ENCODE measurements at regions not wholly inside any gene's neighbourhood (a gene's known extent, or its start where the extent isn't known, plus 50 kb on each side); places are given as distances from the start of the nearest gene placed in this dataset.

DNA sequence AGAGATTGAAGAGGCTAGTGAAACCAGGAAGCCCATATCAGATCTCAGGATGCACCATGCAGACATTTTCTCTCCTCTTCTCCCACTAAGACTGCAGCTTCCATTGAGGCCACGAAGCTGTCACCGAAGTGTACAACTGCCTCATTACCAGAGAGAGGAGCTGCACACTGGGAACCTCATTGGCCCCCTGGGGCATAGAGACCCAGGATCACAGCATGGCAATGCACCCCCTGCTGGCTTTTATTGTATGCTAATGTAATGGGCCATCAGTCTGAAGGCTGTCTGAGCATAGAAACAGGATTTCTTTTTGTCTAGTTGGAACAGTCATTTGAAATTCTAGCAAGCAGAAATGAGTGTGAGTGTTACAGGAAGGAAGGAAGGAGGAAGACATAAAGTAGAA lies 861.6 kb upstream of the CELF4 start:
- DNase-seq (ENCODE audit: low read depth in 2 of 3, low spot score in 2 of 3): peak in 1 of 3 donors; percentile 19

DNA sequence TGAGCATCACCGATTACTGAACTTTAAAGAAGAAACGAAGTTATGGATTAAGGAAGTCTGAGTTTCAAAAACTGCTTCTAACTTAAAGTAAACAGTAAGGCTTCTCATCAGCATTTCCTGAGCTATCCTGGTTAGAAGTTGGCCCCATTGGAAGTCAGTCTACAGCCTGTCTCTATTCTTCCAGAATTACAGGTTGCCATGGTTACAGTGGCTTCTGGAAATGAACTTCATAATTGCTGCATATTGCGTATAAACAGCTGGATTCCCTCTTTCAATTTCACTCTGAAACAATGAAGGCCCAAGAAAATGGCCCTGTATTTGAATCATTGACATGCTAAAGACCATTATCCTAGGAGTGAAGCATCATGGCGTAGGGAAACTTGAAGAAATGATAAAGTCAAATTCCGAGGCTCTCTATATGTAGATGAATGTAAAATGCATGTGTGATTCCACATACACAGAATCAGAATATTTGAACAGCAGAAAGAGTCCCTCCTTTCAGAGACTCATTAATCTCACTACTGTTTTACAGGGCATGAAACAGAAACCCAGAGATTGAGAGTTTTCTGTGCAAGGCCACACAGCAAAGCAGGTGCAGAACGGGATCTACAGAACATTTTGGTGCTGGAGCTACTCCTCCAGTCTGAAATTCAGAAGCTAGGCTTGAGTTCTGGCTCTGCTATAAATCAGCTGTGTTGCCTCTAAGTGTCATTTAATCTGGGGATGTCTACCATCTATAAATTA lies 856.4 kb upstream of the CELF4 start:
- no peak for DNase-seq (ENCODE audit: low read depth in 2 of 3, low spot score in 2 of 3)

- DNase-seq (ENCODE audit: low read depth in 2 of 3, low spot score in 2 of 3): no peak
Measured at GRCh38 chr18:38421021-38421420, 855.4 kb upstream of the CELF4 start.

DNA sequence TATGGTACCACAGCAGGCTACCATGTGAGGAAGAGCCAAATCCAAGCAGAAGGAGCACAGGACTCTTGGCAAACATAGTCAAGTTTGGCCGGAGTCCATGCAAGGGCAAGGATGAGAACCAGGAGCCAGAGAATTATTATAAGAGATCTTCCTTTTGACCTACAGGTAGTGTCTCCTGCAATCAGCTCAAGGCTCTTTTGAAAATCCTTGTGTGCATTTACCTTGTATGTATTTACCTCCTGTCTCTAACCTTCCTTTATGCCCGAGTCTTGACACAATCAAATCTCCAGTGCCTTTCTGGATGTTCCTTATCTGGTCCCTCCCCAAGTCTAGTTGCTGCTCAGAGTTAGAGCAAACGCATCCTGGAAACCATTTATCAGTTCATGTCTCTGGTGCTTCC lies 855.0 kb upstream of the CELF4 start:
- DNase-seq (ENCODE audit: low read depth in 2 of 3, low spot score in 2 of 3): no peak

DNA sequence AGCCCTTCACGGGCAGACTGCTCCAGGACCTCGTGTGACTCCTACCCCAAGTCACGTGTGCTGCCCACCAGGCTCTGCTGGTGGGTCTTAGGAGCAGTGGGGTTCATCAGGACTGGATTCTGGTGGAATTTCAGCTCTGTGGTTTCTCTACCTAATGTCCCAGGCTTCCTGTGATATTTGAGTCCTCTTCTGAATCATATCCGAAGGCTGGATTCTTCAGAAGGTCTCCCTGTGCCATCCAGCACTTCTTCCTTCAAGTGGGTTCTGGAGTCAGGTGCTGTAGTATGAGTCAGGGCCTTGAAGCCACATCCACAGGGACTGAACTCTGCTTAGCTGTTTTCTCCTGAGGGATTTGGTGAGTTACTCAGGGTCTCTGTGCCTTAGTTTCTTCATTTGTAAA lies 850.2 kb upstream of the CELF4 start:
- DNase-seq (ENCODE audit: low read depth in 2 of 3, low spot score in 2 of 3): no peak

GRCh38 chr18:38413193-38413592 lies 847.6 kb upstream of the CELF4 start:
- no peak for DNase-seq (ENCODE audit: low read depth in 2 of 3, low spot score in 2 of 3)

GRCh38 chr18:38406607-38407006 lies 841.0 kb upstream of the CELF4 start:
- DNase-seq (ENCODE audit: low read depth in 2 of 3, low spot score in 2 of 3): peak in 2 of 3 donors; percentile 2 to 36

DNA sequence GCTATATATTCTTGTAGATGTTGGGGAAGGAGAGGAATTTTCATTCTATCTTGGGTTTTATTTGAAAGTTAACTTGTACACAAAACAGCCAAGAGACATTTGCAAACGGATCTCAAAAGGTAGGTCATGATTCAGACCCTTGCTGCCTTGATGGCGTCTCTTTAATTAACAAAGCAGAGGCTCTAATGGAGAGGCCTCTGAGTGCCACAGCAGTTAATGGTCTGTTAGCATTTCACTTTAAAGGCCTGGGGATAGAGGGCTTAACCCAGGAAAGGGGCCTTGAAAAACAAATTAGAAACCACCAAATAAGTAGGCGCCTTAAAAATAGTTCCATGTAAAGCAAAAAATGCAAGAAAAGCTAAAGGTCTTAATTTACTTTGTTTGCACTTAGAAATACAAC lies 836.9 kb upstream of the CELF4 start:
- no peak for DNase-seq (ENCODE audit: low read depth in 2 of 3, low spot score in 2 of 3)

DNA sequence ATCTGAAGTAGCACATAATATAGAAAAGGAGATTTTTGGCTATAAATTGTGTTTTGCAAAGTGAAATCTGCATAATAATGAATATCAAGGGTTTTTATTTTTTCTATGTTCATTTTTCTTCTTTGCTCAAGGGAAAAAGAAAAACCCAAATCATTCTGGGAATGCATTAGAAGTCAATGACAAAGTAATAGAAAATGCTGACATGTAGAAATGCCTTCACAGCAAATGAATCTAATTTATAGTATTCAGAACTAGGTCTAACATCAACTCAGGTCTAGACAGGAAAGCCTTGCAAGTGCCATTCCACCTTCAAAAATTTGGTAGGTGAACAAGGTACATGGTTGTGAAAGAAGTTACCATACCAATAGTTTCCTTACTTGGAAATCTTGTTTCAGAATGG lies 831.5 kb upstream of the CELF4 start:
- no peak for DNase-seq (ENCODE audit: low read depth in 2 of 3, low spot score in 2 of 3)

- no peak for DNase-seq (ENCODE audit: low read depth in 2 of 3, low spot score in 2 of 3)
Measured at GRCh38 chr18:38386146-38386545, 820.5 kb upstream of the CELF4 start.

DNA sequence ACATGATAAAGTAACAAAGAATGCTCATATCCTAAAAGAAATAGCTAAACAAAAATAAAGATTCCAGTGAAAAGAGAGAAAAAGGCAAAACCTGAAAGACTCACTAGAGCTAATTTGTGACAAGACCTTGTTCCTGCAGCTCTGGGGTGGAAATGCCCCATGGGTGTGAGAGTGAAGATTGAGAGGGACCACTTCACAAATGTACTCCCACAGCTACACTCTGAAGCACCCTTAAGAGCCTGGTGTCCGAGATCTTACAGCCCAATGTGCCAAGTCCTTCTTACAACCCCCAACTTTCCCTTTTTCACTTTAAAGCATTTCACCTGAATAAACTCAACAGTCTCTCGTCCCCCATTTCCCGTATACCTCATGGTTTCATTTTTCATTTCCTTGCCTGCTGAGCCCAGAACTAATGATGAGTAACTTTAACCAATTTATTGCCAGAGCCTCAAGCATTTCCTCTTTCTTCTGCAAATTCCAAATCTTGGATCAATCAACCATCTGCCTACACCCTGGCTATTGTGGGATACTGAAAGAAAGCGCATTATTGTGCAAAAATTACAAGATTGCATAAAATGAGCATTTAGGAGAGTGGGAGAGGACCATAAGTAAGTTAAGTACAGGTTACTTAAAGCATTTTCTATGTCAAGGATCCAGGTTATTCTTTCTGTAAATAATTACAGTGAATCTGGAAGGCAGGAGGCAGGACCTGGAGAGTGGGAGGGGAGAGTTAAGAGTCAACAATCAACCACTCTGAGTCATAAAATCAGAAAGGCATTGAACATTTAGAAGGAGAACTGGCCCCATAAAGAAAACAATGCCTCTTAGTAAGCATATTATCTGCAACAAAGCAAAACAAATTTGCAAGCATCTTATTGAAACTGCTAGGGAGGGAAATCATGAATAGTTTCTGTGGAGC lies 804.4 kb upstream of the CELF4 start:
- DNase-seq (ENCODE audit: low read depth in 2 of 3, low spot score in 2 of 3): peak in 1 of 3 donors; percentile 43

DNA sequence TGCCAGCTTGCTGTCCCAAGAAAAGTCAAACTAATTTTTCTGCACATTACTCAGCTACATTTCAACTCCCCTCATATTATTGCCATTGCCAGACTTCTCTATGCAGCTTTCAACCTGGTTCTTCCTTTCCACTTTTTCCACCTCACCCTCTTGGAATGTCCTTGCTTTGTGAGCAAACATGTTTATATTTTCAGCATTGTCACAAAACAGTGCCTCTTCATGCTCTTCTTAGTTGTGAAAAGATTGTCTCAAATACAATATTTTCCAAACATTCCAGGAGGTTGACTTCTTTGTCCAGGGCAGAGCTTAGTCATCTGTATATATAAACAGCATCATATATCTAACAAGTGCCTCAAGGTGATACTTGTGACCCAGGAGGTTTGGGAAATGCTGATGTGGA lies 803.3 kb upstream of the CELF4 start:
- DNase-seq (ENCODE audit: low read depth in 2 of 3, low spot score in 2 of 3): no peak

DNA sequence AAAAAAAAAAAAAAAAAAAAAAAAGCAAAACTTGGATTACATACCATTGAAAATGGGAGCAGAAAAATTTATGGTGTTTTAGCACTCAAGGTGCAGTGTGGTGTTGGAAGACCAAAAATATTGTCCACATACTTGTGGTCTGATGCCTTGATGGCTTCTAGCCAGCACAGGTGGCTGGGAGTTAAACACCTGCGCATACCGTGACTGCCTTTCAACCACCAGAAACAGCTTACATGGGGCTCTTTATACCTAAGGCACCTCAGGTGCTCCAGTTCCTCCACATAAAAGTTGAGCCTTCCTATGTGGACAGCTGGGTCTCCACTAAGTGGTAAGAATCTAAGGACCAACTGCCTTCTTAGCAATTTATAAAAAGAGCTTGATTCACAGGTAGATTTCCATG lies 802.6 kb upstream of the CELF4 start:
- DNase-seq (ENCODE audit: low read depth in 2 of 3, low spot score in 2 of 3): no peak

GRCh38 chr18:38367473-38367872 lies 801.9 kb upstream of the CELF4 start:
- peak in 1 of 3 donors; percentile 7 for DNase-seq (ENCODE audit: low read depth in 2 of 3, low spot score in 2 of 3)

DNA sequence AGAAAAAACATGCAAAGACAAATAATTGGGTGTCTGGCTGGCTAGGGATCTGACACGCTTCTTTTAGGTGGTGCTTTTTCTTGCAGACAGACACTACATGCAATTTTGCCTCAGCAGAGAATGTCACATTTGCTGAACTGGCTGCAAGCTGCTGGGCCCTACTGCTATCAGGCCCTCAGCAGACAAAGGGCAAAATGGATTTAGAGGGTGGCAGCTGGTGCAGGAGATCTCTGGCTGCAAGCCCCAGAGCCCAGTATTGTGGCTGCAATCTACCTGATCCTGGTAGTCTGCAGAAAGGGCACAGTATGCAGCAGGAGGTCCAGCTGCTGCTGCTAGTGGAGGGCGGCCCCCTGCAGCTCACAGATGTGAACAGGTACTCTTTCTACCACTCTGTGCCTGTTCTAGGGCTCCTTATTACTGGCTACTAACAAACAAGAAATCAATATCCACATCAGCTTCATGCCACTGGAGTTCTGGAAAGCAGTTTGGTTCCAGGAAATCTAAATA lies 796.7 kb upstream of the CELF4 start:
- no peak for DNase-seq (ENCODE audit: low read depth in 2 of 3, low spot score in 2 of 3)

GRCh38 chr18:38358805-38359657 lies 793.4 kb upstream of the CELF4 start:
- DNase-seq (ENCODE audit: low read depth in 2 of 3, low spot score in 2 of 3): no peak

DNA sequence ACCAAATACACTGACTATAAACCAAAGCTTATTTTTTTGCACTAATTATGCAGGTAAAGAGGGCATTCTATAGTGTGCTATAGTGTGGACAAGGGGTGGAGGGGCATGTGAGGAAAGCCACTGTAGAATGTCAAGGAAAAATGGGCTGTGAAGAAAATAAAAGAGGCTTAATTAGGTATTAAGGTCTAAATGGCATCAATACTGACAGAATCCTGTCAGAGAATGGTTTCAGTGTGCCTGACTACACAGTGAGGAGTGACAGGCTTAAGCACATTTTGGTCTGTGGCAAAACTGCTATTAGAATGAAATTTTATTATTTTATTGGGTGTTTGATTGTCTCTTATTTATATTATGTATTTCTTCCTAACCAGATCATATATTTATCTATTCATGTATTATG lies 787.6 kb upstream of the CELF4 start:
- no peak for DNase-seq (ENCODE audit: low read depth in 2 of 3, low spot score in 2 of 3)

- no peak for DNase-seq (ENCODE audit: low read depth in 2 of 3, low spot score in 2 of 3)
Measured at GRCh38 chr18:38350141-38350540, 784.5 kb upstream of the CELF4 start.

- no peak for DNase-seq (ENCODE audit: low read depth in 2 of 3, low spot score in 2 of 3)
Measured at GRCh38 chr18:38330573-38330972, 765.0 kb upstream of the CELF4 start.

GRCh38 chr18:38329145-38329544 lies 763.5 kb upstream of the CELF4 start:
- DNase-seq (ENCODE audit: low read depth in 2 of 3, low spot score in 2 of 3): no peak

DNA sequence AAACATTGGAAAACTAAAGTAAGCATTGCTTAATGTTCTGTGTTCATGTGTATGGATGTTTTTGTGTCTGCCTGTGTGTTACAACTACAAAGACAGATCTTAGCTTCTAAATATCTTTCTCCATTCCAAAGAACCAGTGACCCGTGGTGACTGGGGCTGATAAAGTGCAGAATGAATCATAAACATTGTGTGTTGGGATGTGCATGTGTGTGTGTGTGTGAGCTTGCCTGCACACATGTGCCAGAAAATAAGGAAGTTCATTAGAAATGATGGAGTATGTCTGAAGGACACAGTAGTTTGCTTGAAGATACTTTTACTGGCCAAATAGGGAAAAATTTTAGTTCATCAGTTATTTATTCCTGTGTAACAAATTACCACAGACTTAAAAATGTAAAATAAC lies 756.6 kb upstream of the CELF4 start:
- peak in 1 of 3 donors; percentile 25 for DNase-seq (ENCODE audit: low read depth in 2 of 3, low spot score in 2 of 3)
